ENCODE measurements at regions not wholly inside any gene's neighbourhood (a gene's known extent, or its start where the extent isn't known, plus 50 kb on each side); places are given as distances from the start of the nearest gene placed in this dataset.

DNA sequence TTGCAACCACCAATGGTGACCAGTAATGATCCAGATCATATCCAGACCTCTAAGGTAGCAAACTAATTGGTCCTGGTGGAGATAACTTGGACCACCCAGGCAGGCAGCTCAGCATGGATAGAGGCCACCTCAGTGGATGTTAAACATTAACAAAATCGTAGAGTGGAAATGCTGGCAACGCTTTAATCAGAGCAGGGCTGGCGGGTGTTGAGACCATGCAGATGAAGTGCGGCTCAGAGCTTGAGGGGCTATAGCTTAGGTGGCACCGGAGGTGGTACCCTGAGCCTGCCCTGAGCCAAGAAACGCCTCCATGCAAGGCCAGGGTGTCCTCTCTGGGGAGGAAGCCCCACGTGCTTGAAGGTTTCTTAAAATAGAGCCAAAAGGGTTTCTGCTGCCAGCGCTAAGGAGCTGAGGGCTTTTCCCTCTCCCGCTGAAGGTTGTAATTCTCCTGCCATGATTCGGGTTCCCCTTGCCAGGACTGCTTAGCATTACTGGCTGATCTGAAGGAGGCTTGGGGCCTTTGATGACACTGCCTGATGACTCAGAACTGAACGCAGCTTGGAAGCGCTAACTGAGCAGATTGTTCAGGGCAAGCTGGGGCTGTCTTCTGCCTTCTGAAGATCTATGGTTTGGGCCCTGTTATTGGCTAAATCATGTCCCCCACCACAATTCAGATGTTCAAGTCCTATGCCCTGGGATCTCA lies 177.8 kb upstream of the ATP6AP2 start:
- H2AFZ ChIP-seq (ENCODE audit: insufficient read depth, low read depth, low read length, poor library complexity, severe bottlenecking): no peak overlapping the region
- DNase-seq: no peak
- H3K36me3 ChIP-seq (replicated peaks in 1 of 2; ENCODE audit: control extremely low read depth in 1 of 2, control insufficient read depth in 1 of 2, extremely low read depth in 1 of 2, insufficient read depth in 2 of 2, low read length in 1 of 2): no peaks in the 10 kb centered on the region
- H3K79me2 ChIP-seq (ENCODE audit: control insufficient read depth, insufficient read depth, low read length): no peaks in the 10 kb centered on the region
- no peak overlapping the region for H3K9ac ChIP-seq (ENCODE audit: low read length)
- H3K4me3 Mint-ChIP-seq: no peak overlapping the region
- H3K27me3 Mint-ChIP-seq: no peaks in the 10 kb centered on the region
- ATAC-seq (ENCODE audit: low read depth): no peak
- H4K20me1 ChIP-seq (ENCODE audit: control insufficient read depth, insufficient read depth, low read length, poor library complexity, severe bottlenecking): no peaks in the 10 kb centered on the region
- H3K4me1 ChIP-seq (ENCODE audit: control insufficient read depth in 2 of 2, insufficient read depth in 2 of 2, low read length in 2 of 2): peaks cover 9 to 10% of the 10 kb centered on the region in 2 donors
- H3K27me3 ChIP-seq (replicated peaks in 1 of 4; ENCODE audit: control extremely low read depth in 1 of 4, control insufficient read depth in 3 of 4, insufficient read depth in 4 of 4, low read length in 3 of 4): no peaks in the 10 kb centered on the region
- no peaks in the 10 kb centered on the region for H3K9me3 Mint-ChIP-seq (ENCODE audit: insufficient read depth)
- ChIA-PET POLR2A (no interaction called here), CTCF (no interaction called here)
- no peak overlapping the region for H3K4me3 ChIP-seq (ENCODE audit: control extremely low read depth in 1 of 5, extremely low read depth in 1 of 5, insufficient read depth in 1 of 5, low read depth in 2 of 5, low read length in 4 of 5)
- WGBS (ENCODE audit: insufficient coverage): 54% methylated on average over 11 of the region's 12 CpGs
- H3K4me2 ChIP-seq (replicated peaks; ENCODE audit: low read depth, low read length, poor library complexity, severe bottlenecking): no peak overlapping the region
- intact Hi-C loops (cut with micrococcal nuclease): no loop called here
- no peak overlapping the region for H3K27ac ChIP-seq (ENCODE audit: low read length in 2 of 2)
- H3K9me3 ChIP-seq (ENCODE audit: control extremely low read depth in 1 of 3, control insufficient read depth in 2 of 3, insufficient read depth in 1 of 3, low read length in 2 of 3): no peaks in the 10 kb centered on the region
- TF ChIP-seq, protein P1, sequence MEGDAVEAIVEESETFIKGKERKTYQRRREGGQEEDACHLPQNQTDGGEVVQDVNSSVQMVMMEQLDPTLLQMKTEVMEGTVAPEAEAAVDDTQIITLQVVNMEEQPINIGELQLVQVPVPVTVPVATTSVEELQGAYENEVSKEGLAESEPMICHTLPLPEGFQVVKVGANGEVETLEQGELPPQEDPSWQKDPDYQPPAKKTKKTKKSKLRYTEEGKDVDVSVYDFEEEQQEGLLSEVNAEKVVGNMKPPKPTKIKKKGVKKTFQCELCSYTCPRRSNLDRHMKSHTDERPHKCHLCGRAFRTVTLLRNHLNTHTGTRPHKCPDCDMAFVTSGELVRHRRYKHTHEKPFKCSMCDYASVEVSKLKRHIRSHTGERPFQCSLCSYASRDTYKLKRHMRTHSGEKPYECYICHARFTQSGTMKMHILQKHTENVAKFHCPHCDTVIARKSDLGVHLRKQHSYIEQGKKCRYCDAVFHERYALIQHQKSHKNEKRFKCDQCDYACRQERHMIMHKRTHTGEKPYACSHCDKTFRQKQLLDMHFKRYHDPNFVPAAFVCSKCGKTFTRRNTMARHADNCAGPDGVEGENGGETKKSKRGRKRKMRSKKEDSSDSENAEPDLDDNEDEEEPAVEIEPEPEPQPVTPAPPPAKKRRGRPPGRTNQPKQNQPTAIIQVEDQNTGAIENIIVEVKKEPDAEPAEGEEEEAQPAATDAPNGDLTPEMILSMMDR (IDR thresholded peaks at IDR 0.05): no peak
- no peak for TF ChIP-seq EZH2 (IDR thresholded peaks at IDR 0.05; ENCODE audit: borderline replicate concordance, insufficient read depth, low read depth, low read length, poor library complexity, severe bottlenecking)
- H3K4me1 Mint-ChIP-seq: peaks cover 10% of the 10 kb centered on the region
- no peak overlapping the region for H3K27ac Mint-ChIP-seq

DNA sequence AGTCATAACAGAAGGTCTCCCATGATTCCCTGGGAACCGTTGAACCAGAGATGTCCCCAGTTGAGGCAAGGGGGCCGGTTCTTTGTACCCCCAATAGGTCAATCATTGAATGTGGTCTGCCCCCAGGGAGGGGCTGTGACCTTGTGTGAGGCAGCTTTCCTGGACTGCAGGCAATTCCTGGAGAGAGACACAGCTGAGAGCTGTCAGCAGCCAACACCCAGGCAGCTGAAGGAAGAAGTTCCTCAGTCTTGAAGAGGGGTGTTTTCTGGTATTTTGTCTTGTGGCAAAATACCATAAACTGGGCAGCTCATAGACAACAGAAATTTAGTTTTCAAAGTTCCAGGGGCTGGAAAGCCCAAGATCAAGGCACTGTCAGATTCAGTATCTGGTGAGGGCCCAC lies 185.7 kb upstream of the ATP6AP2 start:
- POLR2A ChIA-PET: no interaction called here
- Mint-ChIP-seq H3K27me3 (no peaks in the 10 kb centered on the region), H3K4me1 (no peaks in the 10 kb centered on the region), H3K9me3 (ENCODE audit: insufficient read depth) (no peaks in the 10 kb centered on the region), H3K27ac (no peak overlapping the region), H3K4me3 (no peak overlapping the region)
- TF ChIP-seq EZH2 (IDR thresholded peaks at IDR 0.05; ENCODE audit: borderline replicate concordance, insufficient read depth, low read depth, low read length, poor library complexity, severe bottlenecking): no peak
- TF ChIP-seq, protein P1 (IDR thresholded peaks at IDR 0.05): no peak
- Histone ChIP-seq H3K4me2 (replicated peaks; ENCODE audit: low read depth, low read length, poor library complexity, severe bottlenecking) (no peak overlapping the region), H3K79me2 (ENCODE audit: control insufficient read depth, insufficient read depth, low read length) (no peaks in the 10 kb centered on the region), H3K27me3 (replicated peaks in 1 of 4; ENCODE audit: control extremely low read depth in 1 of 4, control insufficient read depth in 3 of 4, insufficient read depth in 4 of 4, low read length in 3 of 4) (no peaks in the 10 kb centered on the region), H2AFZ (ENCODE audit: insufficient read depth, low read depth, low read length, poor library complexity, severe bottlenecking) (no peak overlapping the region), H3K4me3 (ENCODE audit: control extremely low read depth in 1 of 5, extremely low read depth in 1 of 5, insufficient read depth in 1 of 5, low read depth in 2 of 5, low read length in 4 of 5) (no peak overlapping the region), H3K9me3 (ENCODE audit: control extremely low read depth in 1 of 3, control insufficient read depth in 2 of 3, insufficient read depth in 1 of 3, low read length in 2 of 3) (peaks cover 0 to 6% (median 0%) of the 10 kb centered on the region in 3 donors), H3K36me3 (replicated peaks in 1 of 2; ENCODE audit: control extremely low read depth in 1 of 2, control insufficient read depth in 1 of 2, extremely low read depth in 1 of 2, insufficient read depth in 2 of 2, low read length in 1 of 2) (no peaks in the 10 kb centered on the region), H3K27ac (ENCODE audit: low read length in 2 of 2) (no peak overlapping the region), H3K9ac (ENCODE audit: low read length) (no peak overlapping the region), H3K4me1 (ENCODE audit: control insufficient read depth in 2 of 2, insufficient read depth in 2 of 2, low read length in 2 of 2) (no peaks in the 10 kb centered on the region), H4K20me1 (ENCODE audit: control insufficient read depth, insufficient read depth, low read length, poor library complexity, severe bottlenecking) (no peaks in the 10 kb centered on the region)
- CTCF ChIA-PET: interaction anchor here (0.6 kb wide), 1 partner anchor 124 kb away, joined by 3 read pairs; no protein-coding TSS in a partner anchor
- DNase-seq: no peak
- no peak for ATAC-seq (ENCODE audit: low read depth)
- intact Hi-C loops (cut with micrococcal nuclease): no loop called here
- 100% methylated on average over 1 of the region's 2 CpGs for WGBS (ENCODE audit: insufficient coverage)
